ENCODE measurements at regions not wholly inside any gene's neighbourhood (a gene's known extent, or its start where the extent isn't known, plus 50 kb on each side); places are given as distances from the start of the nearest gene placed in this dataset.

- no peak for DNase-seq
Measured at GRCh38 chr4:33339762-33340161, 2619.6 kb downstream of the PCDH7 start.

DNA sequence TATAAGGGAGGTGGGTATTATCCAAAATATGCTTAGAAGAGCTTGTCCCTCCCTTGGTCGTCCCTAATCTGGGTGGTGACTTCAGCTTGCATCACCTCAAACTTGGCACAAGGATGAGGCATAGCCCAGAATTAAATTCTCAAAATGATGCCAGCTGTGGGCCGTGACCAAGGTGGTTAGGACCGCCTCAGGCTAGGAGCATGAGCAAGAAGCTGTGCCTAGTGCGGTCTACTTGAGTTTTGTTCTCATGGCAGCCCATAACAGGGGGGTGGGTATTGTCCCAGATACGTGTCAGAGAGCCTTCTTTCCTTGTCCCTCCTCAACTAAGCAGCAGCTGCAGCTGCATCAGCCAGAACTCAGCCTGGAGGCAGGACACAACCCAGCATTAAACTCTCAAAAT, 2620.0 kb downstream of the PCDH7 start:
- no peak for DNase-seq

- no peak for DNase-seq
Measured at GRCh38 chr4:33349376-33349775, 2629.2 kb downstream of the PCDH7 start.

- DNase-seq: no peak
Measured at GRCh38 chr4:33357121-33357520, 2637.0 kb downstream of the PCDH7 start.

GRCh38 chr4:33369446-33369845, 2649.3 kb downstream of the PCDH7 start:
- DNase-seq: no peak

- no peak for DNase-seq
Measured at GRCh38 chr4:33381816-33382215, 2661.6 kb downstream of the PCDH7 start.

- DNase-seq: no peak
Measured at GRCh38 chr4:33386764-33387163, 2666.6 kb downstream of the PCDH7 start.

- no peak for DNase-seq
Measured at GRCh38 chr4:33390976-33391375, 2670.8 kb downstream of the PCDH7 start.

DNA sequence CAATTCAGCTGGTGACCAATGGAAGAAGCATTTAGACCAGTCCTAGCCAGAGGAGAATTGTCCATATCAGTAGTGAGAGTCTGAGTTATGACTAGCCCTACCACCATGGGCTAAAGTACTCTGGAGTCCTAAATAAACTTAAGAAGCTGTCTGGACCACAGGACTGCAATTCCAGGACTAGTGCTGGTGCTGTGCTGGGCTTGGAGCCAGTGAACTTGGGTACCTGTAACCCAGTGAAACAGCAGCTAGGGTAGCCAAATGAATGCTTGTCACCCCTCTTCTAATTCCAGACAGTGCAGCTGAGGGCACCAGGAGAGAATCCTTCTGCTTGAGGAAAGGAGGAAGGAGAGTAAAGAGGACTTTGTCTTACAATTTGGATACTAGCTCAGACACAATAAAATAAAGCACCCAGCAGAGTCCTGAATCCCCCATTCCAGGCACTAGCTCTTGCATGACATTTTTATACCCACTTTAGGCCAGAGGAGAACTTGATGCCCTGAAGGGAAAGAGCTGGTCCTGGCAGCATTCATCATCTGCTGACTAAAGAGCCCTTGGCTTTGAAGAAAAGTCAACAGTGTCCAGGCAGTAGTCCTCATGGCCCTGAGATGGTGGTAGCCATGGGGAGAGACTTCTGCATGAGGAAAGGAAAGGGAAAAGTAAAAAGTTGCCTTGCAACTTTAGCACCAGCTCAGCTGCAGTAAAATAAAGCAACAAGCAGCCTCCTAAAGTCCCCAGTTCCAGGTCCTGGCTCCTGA, 2675.7 kb downstream of the PCDH7 start:
- no peak for DNase-seq

DNA sequence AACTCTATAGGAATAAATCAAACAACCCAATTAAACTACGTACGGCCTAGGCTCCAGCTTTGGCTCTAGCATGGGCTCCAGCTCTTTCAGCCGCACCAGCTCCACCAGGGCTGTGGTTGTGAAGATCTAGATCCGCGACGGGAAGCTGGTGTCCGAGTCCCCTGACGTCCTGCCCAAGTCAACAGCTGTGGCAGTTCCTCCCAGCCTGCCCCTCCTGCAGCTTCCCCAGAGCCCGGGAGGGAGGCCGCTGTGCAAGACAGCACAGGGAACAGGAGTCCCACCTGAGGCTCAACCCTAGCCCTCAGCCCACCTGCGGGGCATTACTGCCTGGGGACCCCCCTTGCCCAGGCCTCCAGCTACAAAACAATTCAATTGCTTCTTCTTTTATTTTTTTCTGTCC, 2680.3 kb downstream of the PCDH7 start:
- no peak for DNase-seq

GRCh38 chr4:33407496-33407895, 2687.3 kb downstream of the PCDH7 start:
- no peak for DNase-seq

- DNase-seq: no peak
Measured at GRCh38 chr4:33411182-33411581, 2691.0 kb downstream of the PCDH7 start.

GRCh38 chr4:33421887-33422286, 2701.7 kb downstream of the PCDH7 start:
- no peak for DNase-seq

- no peak for DNase-seq
Measured at GRCh38 chr4:33422656-33423055, 2702.5 kb downstream of the PCDH7 start.

DNA sequence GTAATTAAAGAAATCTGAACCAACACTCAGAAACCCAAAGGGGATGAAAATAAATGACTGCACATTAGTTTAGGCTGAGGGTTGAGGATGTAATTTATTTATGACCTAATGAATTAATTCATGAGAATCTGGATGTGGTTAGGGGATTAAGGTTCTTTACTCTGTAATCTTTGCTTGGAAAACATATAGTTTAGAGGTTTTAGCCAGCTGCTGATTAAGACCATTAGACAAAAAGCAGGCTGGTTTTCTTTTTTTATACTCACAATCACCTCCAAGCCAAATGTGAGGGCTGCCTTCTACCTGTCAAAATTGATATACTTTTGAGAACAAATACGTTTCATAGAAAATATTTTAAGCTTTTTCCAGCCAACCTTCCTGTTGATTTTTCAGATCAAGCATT, 2705.8 kb downstream of the PCDH7 start:
- DNase-seq: no peak

GRCh38 chr4:33427676-33428075, 2707.5 kb downstream of the PCDH7 start:
- DNase-seq: no peak

DNA sequence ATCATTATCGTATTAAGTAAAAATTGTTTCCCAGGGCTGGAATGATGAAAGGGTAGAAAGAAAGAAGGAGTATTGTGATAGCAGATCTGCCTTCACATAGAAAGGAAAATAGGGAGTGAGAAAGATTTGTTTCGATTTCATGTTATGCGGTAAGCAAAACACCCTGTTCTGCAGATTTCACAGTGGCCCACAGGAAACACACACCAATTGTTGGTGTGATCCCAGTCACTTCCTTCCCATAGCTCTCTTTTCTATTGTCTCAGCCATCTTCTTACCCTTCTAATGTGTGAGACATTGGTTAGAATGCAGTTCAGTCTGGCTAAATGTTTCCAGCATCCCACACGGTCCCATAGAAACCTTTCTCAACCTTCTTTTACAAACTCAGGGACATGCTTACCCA, 2709.8 kb downstream of the PCDH7 start:
- no peak for DNase-seq

DNA sequence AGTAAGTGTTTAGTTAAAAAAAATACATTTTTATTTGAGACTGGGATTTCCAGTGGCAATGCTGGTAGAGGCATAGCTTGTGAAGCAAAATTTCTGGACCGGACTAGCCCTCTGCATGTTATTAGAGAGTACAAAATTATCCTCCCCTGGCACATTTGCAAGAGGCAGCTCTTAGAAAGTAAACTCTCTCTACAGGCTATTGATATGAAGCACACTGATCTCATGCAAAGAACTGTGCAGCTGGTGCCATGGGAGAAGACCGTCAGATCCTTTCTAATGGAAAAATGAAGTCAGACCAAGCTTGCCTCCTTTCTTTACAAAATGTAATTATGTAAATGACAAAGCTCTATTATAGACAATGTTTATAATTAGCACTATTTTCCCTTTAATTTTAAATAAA, 2717.2 kb downstream of the PCDH7 start:
- no peak for DNase-seq

GRCh38 chr4:33446953-33447352, 2726.8 kb downstream of the PCDH7 start:
- no peak for DNase-seq

DNA sequence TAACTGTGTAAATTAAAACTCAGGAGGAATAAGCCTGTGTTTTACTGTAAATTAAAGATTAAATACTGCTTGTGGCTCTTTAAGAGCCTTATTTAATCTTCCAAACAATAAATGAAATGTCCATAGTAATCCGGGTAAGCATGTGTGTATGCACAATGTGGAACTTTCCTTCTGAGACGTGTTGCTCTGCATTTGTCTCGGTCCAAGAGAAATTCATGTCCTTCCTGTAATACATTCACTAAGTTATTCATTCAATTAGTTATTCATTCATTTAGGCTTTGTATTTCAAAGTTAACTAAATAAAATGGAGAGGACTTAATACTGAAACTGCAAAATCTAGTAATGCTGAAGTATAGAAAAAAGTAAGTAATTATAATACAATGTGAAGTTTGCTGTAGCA, 2728.8 kb downstream of the PCDH7 start:
- no peak for DNase-seq

GRCh38 chr4:33453436-33453835, 2733.3 kb downstream of the PCDH7 start:
- no peak for DNase-seq

- no peak for DNase-seq
Measured at GRCh38 chr4:33453916-33454315, 2733.7 kb downstream of the PCDH7 start.

GRCh38 chr4:33465565-33465964, 2745.4 kb downstream of the PCDH7 start:
- DNase-seq: no peak

GRCh38 chr4:33467291-33467690, 2747.1 kb downstream of the PCDH7 start:
- no peak for DNase-seq

- DNase-seq: no peak
Measured at GRCh38 chr4:33470805-33471204, 2750.6 kb downstream of the PCDH7 start.
